ENCODE measurements at regions not wholly inside any gene's neighbourhood (a gene's known extent, or its start where the extent isn't known, plus 50 kb on each side); places are given as distances from the start of the nearest gene placed in this dataset.
A peak's percentile ranks its signal among the peaks of the same experiment; 100 is the strongest.
"Not testable (repeated sequence)": the region's sequence is repeated elsewhere in the genome, so short reads cannot be mapped to it uniquely, and the experiment has no call there.

GRCh38 chr18:1785980-1786379, 785.3 kb downstream of the METTL4 start:
- DNase-seq; H3K36me3 ChIP-seq (ENCODE audit: control insufficient read depth in 4 of 4, insufficient read depth in 4 of 4, low read length in 3 of 4); H3K9me3 ChIP-seq (ENCODE audit: control extremely low read depth in 1 of 5, control insufficient read depth in 4 of 5, insufficient read depth in 2 of 5, low read depth in 1 of 5, low read length in 4 of 5); POLR2A ChIA-PET; H3K4me3 ChIP-seq (ENCODE audit: control insufficient read depth in 1 of 7, extremely low read depth in 1 of 7, insufficient read depth in 4 of 7, low read depth in 2 of 7, low read length in 6 of 7); H3K4me1 ChIP-seq (ENCODE audit: control extremely low read depth in 1 of 4, control insufficient read depth in 4 of 4, insufficient read depth in 4 of 4, low read length in 3 of 4); H3K27me3 ChIP-seq (replicated peaks in 2 of 5; ENCODE audit: control insufficient read depth in 4 of 5, insufficient read depth in 5 of 5, low read length in 4 of 5); H3K27ac ChIP-seq (ENCODE audit: insufficient read depth in 1 of 2, low read depth in 1 of 2, low read length in 2 of 2, poor library complexity in 1 of 2, severe bottlenecking in 2 of 2); CTCF ChIA-PET: not testable (repeated sequence)
- WGBS (ENCODE audit: insufficient coverage): 100% methylated on average over 4 of the region's 4 CpGs

DNA sequence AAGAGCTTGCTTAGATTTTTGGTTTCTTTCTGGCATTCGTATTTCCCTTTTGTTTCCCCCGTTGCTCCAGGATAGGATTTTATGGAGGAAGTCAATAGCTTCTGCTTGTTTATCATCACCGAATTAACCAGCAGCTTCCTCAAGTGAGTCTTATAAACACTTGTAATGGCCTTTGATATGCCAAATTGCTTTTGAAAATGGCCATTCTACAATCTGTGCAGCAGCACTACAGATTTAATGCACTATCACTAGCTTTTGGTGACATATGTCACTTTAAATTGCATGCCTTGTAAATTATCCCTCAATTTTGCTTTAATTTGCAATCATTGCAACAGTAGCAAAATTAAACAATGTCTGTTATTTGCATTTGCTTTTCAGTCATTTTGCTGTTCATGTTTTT, 774.7 kb downstream of the METTL4 start:
- H3K9me3 ChIP-seq (ENCODE audit: control extremely low read depth in 1 of 5, control insufficient read depth in 4 of 5, insufficient read depth in 2 of 5, low read depth in 1 of 5, low read length in 4 of 5): no peaks in the 10 kb centered on the region
- WGBS (ENCODE audit: insufficient coverage): 60% methylated on average over 1 of the region's 3 CpGs
- ChIA-PET CTCF (no interaction called here), POLR2A (interaction anchor here (0.6 kb wide), 1 partner anchor 357 kb away, joined by 3 read pairs; no protein-coding TSS in a partner anchor)
- H3K4me1 ChIP-seq (ENCODE audit: control extremely low read depth in 1 of 4, control insufficient read depth in 4 of 4, insufficient read depth in 4 of 4, low read length in 3 of 4): no peaks in the 10 kb centered on the region
- no peaks in the 10 kb centered on the region for H3K36me3 ChIP-seq (ENCODE audit: control insufficient read depth in 4 of 4, insufficient read depth in 4 of 4, low read length in 3 of 4)
- H3K27me3 ChIP-seq (replicated peaks in 2 of 5; ENCODE audit: control insufficient read depth in 4 of 5, insufficient read depth in 5 of 5, low read length in 4 of 5): peaks cover 0 to 2% (median 0%) of the 10 kb centered on the region in 5 experiments
- no peak overlapping the region for H3K27ac ChIP-seq (ENCODE audit: insufficient read depth in 1 of 2, low read depth in 1 of 2, low read length in 2 of 2, poor library complexity in 1 of 2, severe bottlenecking in 2 of 2)
- H3K4me3 ChIP-seq (ENCODE audit: control insufficient read depth in 1 of 7, extremely low read depth in 1 of 7, insufficient read depth in 4 of 7, low read depth in 2 of 7, low read length in 6 of 7): no peak overlapping the region
- no peak for DNase-seq

DNA sequence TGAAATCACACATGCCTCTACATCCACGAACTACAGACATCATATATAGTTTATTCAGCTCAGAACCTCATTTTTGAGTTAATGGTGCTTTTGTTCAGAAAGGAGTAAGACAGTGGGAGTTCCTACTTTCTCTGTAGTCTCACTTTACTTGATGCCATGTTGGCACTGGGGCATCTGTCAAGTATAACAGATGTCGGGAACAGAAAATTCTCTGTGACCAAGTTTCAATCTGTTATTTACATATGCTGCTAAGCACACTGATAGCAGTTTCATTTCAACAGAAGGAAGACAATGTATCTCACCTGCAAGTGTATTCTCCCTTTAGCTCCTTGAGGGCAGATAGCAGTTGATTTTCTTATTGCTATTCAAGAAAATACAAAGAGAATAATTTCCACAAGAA, 774.1 kb downstream of the METTL4 start:
- no peak for DNase-seq
- Histone ChIP-seq H3K27me3 (replicated peaks in 2 of 5; ENCODE audit: control insufficient read depth in 4 of 5, insufficient read depth in 5 of 5, low read length in 4 of 5) (peaks cover 0 to 2% (median 0%) of the 10 kb centered on the region in 5 experiments), H3K4me3 (ENCODE audit: control insufficient read depth in 1 of 7, extremely low read depth in 1 of 7, insufficient read depth in 4 of 7, low read depth in 2 of 7, low read length in 6 of 7) (no peak overlapping the region), H3K36me3 (ENCODE audit: control insufficient read depth in 4 of 4, insufficient read depth in 4 of 4, low read length in 3 of 4) (no peaks in the 10 kb centered on the region), H3K4me1 (ENCODE audit: control extremely low read depth in 1 of 4, control insufficient read depth in 4 of 4, insufficient read depth in 4 of 4, low read length in 3 of 4) (no peaks in the 10 kb centered on the region), H3K27ac (ENCODE audit: insufficient read depth in 1 of 2, low read depth in 1 of 2, low read length in 2 of 2, poor library complexity in 1 of 2, severe bottlenecking in 2 of 2) (no peak overlapping the region), H3K9me3 (ENCODE audit: control extremely low read depth in 1 of 5, control insufficient read depth in 4 of 5, insufficient read depth in 2 of 5, low read depth in 1 of 5, low read length in 4 of 5) (no peaks in the 10 kb centered on the region)
- 100% methylated on average over 1 of the region's 2 CpGs for WGBS (ENCODE audit: insufficient coverage)
- CTCF ChIA-PET: no interaction called here
- POLR2A ChIA-PET: no interaction called here

DNA sequence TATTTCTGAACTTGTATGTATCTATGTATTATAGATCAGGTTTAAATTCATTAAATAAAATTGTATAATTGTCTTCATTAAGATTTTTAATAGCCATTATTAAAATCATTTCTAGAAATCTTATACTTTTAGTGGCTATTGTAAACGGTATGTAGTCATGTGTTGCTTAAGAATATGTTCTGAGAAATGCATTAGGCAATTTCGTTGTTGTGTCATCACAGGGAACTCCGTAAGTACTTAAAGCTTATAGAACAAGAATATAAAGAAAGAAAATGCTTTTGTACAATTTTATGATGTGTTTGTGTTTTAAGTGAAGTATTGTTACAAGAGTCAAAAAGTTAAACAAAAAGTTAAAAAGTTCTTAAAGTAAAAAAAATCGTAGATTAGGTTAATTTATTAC, 765.8 kb downstream of the METTL4 start:
- Histone ChIP-seq H3K36me3 (ENCODE audit: control insufficient read depth in 4 of 4, insufficient read depth in 4 of 4, low read length in 3 of 4) (no peaks in the 10 kb centered on the region), H3K9me3 (ENCODE audit: control extremely low read depth in 1 of 5, control insufficient read depth in 4 of 5, insufficient read depth in 2 of 5, low read depth in 1 of 5, low read length in 4 of 5) (no peaks in the 10 kb centered on the region), H3K27ac (ENCODE audit: insufficient read depth in 1 of 2, low read depth in 1 of 2, low read length in 2 of 2, poor library complexity in 1 of 2, severe bottlenecking in 2 of 2) (no peak overlapping the region), H3K4me1 (ENCODE audit: control extremely low read depth in 1 of 4, control insufficient read depth in 4 of 4, insufficient read depth in 4 of 4, low read length in 3 of 4) (no peaks in the 10 kb centered on the region), H3K4me3 (ENCODE audit: control insufficient read depth in 1 of 7, extremely low read depth in 1 of 7, insufficient read depth in 4 of 7, low read depth in 2 of 7, low read length in 6 of 7) (no peak overlapping the region), H3K27me3 (replicated peaks in 2 of 5; ENCODE audit: control insufficient read depth in 4 of 5, insufficient read depth in 5 of 5, low read length in 4 of 5) (no peaks in the 10 kb centered on the region)
- no peak for DNase-seq
- ChIA-PET POLR2A (no interaction called here), CTCF (no interaction called here)
- WGBS (ENCODE audit: insufficient coverage): 100% methylated on average over 1 of the region's 4 CpGs

DNA sequence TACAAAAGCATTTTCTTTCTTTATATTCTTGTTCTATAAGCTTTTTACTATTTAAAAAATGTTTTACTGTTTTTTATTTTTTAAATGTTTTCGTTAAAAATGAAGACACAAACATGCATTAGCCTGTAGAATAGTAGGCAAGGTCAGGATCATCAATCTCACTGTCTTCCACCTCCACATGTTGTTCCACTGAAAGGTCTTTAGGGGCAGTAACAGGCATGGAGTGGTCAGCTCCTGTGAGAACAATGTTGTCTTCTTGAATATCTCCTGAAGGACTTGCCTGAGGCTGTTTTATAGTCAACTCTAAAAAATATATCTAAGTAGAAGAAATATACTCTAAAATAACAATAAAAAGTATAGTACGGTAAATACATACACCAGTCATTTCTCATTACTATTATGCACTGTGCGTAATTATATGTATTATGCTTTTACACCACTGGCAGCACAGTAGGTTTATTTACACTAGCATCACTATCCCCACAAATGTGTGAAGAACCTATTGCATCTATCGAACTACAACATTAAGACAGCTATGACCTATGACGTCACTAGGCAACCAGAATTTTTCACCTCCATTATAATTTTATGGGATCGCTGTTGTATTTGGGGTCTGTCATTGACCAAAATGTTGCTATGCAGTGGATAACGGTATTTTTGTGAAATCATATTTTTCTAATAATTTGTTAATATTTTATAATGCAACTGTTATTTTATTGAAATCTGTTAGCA, 764.3 kb downstream of the METTL4 start:
- DNase-seq: no peak
- Histone ChIP-seq H3K36me3 (ENCODE audit: control insufficient read depth in 4 of 4, insufficient read depth in 4 of 4, low read length in 3 of 4) (no peaks in the 10 kb centered on the region), H3K4me3 (ENCODE audit: control insufficient read depth in 1 of 7, extremely low read depth in 1 of 7, insufficient read depth in 4 of 7, low read depth in 2 of 7, low read length in 6 of 7) (no peak overlapping the region), H3K4me1 (ENCODE audit: control extremely low read depth in 1 of 4, control insufficient read depth in 4 of 4, insufficient read depth in 4 of 4, low read length in 3 of 4) (no peaks in the 10 kb centered on the region), H3K27me3 (replicated peaks in 2 of 5; ENCODE audit: control insufficient read depth in 4 of 5, insufficient read depth in 5 of 5, low read length in 4 of 5) (no peaks in the 10 kb centered on the region), H3K9me3 (ENCODE audit: control extremely low read depth in 1 of 5, control insufficient read depth in 4 of 5, insufficient read depth in 2 of 5, low read depth in 1 of 5, low read length in 4 of 5) (no peaks in the 10 kb centered on the region), H3K27ac (ENCODE audit: insufficient read depth in 1 of 2, low read depth in 1 of 2, low read length in 2 of 2, poor library complexity in 1 of 2, severe bottlenecking in 2 of 2) (no peak overlapping the region)
- POLR2A ChIA-PET: no interaction called here
- no CpG with 5 or more reads among the region's 7 CpGs for WGBS (ENCODE audit: insufficient coverage)
- CTCF ChIA-PET: no interaction called here

- no peak for DNase-seq
- H3K27ac ChIP-seq (ENCODE audit: insufficient read depth in 1 of 2, low read depth in 1 of 2, low read length in 2 of 2, poor library complexity in 1 of 2, severe bottlenecking in 2 of 2): no peak overlapping the region
- no peaks in the 10 kb centered on the region for H3K27me3 ChIP-seq (replicated peaks in 2 of 5; ENCODE audit: control insufficient read depth in 4 of 5, insufficient read depth in 5 of 5, low read length in 4 of 5)
- no peak overlapping the region for H3K4me3 ChIP-seq (ENCODE audit: control insufficient read depth in 1 of 7, extremely low read depth in 1 of 7, insufficient read depth in 4 of 7, low read depth in 2 of 7, low read length in 6 of 7)
- H3K9me3 ChIP-seq (ENCODE audit: control extremely low read depth in 1 of 5, control insufficient read depth in 4 of 5, insufficient read depth in 2 of 5, low read depth in 1 of 5, low read length in 4 of 5): no peaks in the 10 kb centered on the region
- CTCF ChIA-PET: no interaction called here
- no peaks in the 10 kb centered on the region for H3K4me1 ChIP-seq (ENCODE audit: control extremely low read depth in 1 of 4, control insufficient read depth in 4 of 4, insufficient read depth in 4 of 4, low read length in 3 of 4)
- no peaks in the 10 kb centered on the region for H3K36me3 ChIP-seq (ENCODE audit: control insufficient read depth in 4 of 4, insufficient read depth in 4 of 4, low read length in 3 of 4)
- POLR2A ChIA-PET: no interaction called here
- WGBS (ENCODE audit: insufficient coverage): 100% methylated on average over 3 of the region's 5 CpGs
Measured at GRCh38 chr18:1811282-1811681, 760.0 kb downstream of the METTL4 start.

- CTCF ChIA-PET: no interaction called here
- WGBS (ENCODE audit: insufficient coverage): 8% methylated on average over 2 of the region's 2 CpGs
Measured at GRCh38 chr18:1825296-1825695, 746.0 kb downstream of the METTL4 start.

More at GRCh38 chr18:1825296-1825695, 746.0 kb downstream of the METTL4 start:
- POLR2A ChIA-PET: no interaction called here
- Histone ChIP-seq H3K27ac (ENCODE audit: insufficient read depth in 1 of 2, low read depth in 1 of 2, low read length in 2 of 2, poor library complexity in 1 of 2, severe bottlenecking in 2 of 2) (peak overlapping the region in 1 of 2 experiments; percentile 45), H3K4me1 (ENCODE audit: control extremely low read depth in 1 of 4, control insufficient read depth in 4 of 4, insufficient read depth in 4 of 4, low read length in 3 of 4) (peaks cover 0 to 8% (median 0%) of the 10 kb centered on the region in 4 experiments), H3K9me3 (ENCODE audit: control extremely low read depth in 1 of 5, control insufficient read depth in 4 of 5, insufficient read depth in 2 of 5, low read depth in 1 of 5, low read length in 4 of 5) (no peaks in the 10 kb centered on the region), H3K4me3 (ENCODE audit: control insufficient read depth in 1 of 7, extremely low read depth in 1 of 7, insufficient read depth in 4 of 7, low read depth in 2 of 7, low read length in 6 of 7) (no peak overlapping the region), H3K27me3 (replicated peaks in 2 of 5; ENCODE audit: control insufficient read depth in 4 of 5, insufficient read depth in 5 of 5, low read length in 4 of 5) (no peaks in the 10 kb centered on the region), H3K36me3 (ENCODE audit: control insufficient read depth in 4 of 4, insufficient read depth in 4 of 4, low read length in 3 of 4) (no peaks in the 10 kb centered on the region)
- DNase-seq: peak in 1 of 3 donors; percentile 93
